Mesendoderm (in vitro differentiated cells): ENCODE measurements at regions not wholly inside any gene's neighbourhood (a gene's known extent, or its start where the extent isn't known, plus 50 kb on each side); places are given as distances from the start of the nearest gene placed in this dataset.
A peak's percentile ranks its signal among the peaks of the same experiment; 100 is the strongest.
"Not testable (repeated sequence)": the region's sequence is repeated elsewhere in the genome, so short reads cannot be mapped to it uniquely, and the experiment has no call there.

Source experiments
- DNase-seq: peaks from one replicate; pipeline ENCODE4 v3.0.0; 2013
- H2AK5ac ChIP-seq: 2 replicates; pipeline ENCODE4 v1.6.1; 2013; ENCODE audit warnings: low read length, inconsistent platforms
- H2BK120ac ChIP-seq: 2 replicates; pipeline ENCODE4 v1.6.1; 2013; ENCODE audit warnings: low read depth, mild to moderate bottlenecking, low read length, moderate library complexity, mixed read lengths
- H2BK15ac ChIP-seq: replicated peaks from 2 replicates; pipeline ENCODE4 v1.6.1; 2013; ENCODE audit warnings: low read depth, mild to moderate bottlenecking, moderate library complexity
- H2BK5ac ChIP-seq: 2 replicates; pipeline ENCODE4 v1.6.1; 2013; ENCODE audit warnings: low read length, inconsistent platforms
- H3K18ac ChIP-seq: 2 replicates; pipeline ENCODE4 v1.6.1; 2013; ENCODE audit warnings: mild to moderate bottlenecking, low read length, mixed read lengths
- H3K23ac ChIP-seq: one replicate; pipeline ENCODE4 v1.6.1; 2013; ENCODE audit warnings: low read length
- H3K27ac ChIP-seq: 2 replicates; pipeline ENCODE4 v1.5.1; 2013; ENCODE audit warnings: low read depth, mild to moderate bottlenecking, inconsistent platforms, low read length, moderate library complexity
- H3K27me3 ChIP-seq: 2 replicates; pipeline ENCODE4 v1.6.1; 2013; ENCODE audit warnings: low read length, control low read depth, mild to moderate bottlenecking, inconsistent platforms; ENCODE audit not compliant: insufficient read depth, poor library complexity
- H3K36me3 ChIP-seq: 2 replicates; pipeline ENCODE4 v1.6.1; 2013; ENCODE audit warnings: low read length, inconsistent platforms; ENCODE audit not compliant: control insufficient read depth, insufficient read depth
- H3K4ac ChIP-seq: one replicate; pipeline ENCODE4 v1.6.1; 2013; ENCODE audit warnings: low read depth, mild to moderate bottlenecking, low read length, moderate library complexity
- H3K4me1 ChIP-seq: 2 replicates; pipeline ENCODE4 v1.6.1; 2013; ENCODE audit warnings: low read depth, low read length, inconsistent platforms; ENCODE audit not compliant: control insufficient read depth
- H3K4me2 ChIP-seq: 2 replicates; pipeline ENCODE4 v1.6.1; 2013; ENCODE audit warnings: low read length
- H3K4me3 ChIP-seq: 2 replicates; pipeline ENCODE4 v1.5.1; 2013; ENCODE audit warnings: mild to moderate bottlenecking, low read length
- H3K56ac ChIP-seq: one replicate; pipeline ENCODE4 v1.6.1; 2013; ENCODE audit warnings: low read length
- H3K79me1 ChIP-seq: 2 replicates; pipeline ENCODE4 v1.6.1; 2013; ENCODE audit warnings: low read length, inconsistent platforms
- H3K79me2 ChIP-seq: 2 replicates; pipeline ENCODE4 v1.6.1; 2013; ENCODE audit warnings: mild to moderate bottlenecking, low read length; ENCODE audit not compliant: control insufficient read depth, insufficient read depth
- H3K9ac ChIP-seq: 2 replicates; pipeline ENCODE4 v1.6.1; 2013; ENCODE audit warnings: low read length, inconsistent platforms
- H4K5ac ChIP-seq: one replicate; pipeline ENCODE4 v1.6.1; 2013; ENCODE audit warnings: low read length
- H4K8ac ChIP-seq: one replicate; pipeline ENCODE4 v1.6.1; 2013; ENCODE audit warnings: low read depth, mild to moderate bottlenecking, control low read depth, low read length, moderate library complexity
- WGBS: extraction: QIAGEN DNeasy Blood & Tissue Kit; methylation state at CpG from one replicate; pipeline ENCODE4 v1.1.7; 2013; ENCODE audit warnings: low lambda C conversion rate, missing lambda C conversion rate; ENCODE audit not compliant: insufficient coverage; ENCODE audit errors: extremely low coverage; 5-methylcytosine and 5-hydroxymethylcytosine counted together

DNA sequence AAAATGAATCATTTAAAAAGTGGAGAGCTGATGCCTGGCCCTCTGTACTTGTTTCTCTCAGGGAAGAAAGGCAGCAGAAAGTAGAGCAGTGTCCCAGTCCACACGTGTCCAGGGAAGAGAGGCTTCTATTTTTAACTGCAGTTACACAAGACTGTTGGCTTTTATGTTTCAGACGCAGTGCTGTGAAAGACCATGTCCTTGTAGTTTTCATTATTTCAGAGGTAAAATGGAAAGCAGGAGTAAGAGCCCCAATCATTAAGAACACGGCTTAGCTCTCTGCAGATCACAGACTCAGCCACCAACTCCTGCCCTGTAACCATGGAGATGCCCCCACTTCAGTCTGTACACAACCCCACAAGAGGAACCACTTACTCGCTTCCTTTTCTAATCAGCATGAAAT, 336.3 kb downstream of the DAD1 start:
- H3K36me3 ChIP-seq, result no peaks in the 10 kb centered on the region
- no peak overlapping the region for H2BK120ac ChIP-seq
- no peak overlapping the region for H3K9ac ChIP-seq
- no peaks in the 10 kb centered on the region for H3K27me3 ChIP-seq
- no peaks in the 10 kb centered on the region for H3K4me1 ChIP-seq
- no peak overlapping the region for H4K8ac ChIP-seq
- H4K5ac ChIP-seq, result no peak overlapping the region
- H2BK15ac ChIP-seq, result no peak overlapping the region
- H3K4me3 ChIP-seq, result no peak overlapping the region
- no peak overlapping the region for H2AK5ac ChIP-seq
- H3K18ac ChIP-seq, result peak overlapping the region; percentile 39
- no peak overlapping the region for H3K4me2 ChIP-seq
- H2BK5ac ChIP-seq, result no peak overlapping the region
- H3K27ac ChIP-seq, result no peak overlapping the region
- no peak overlapping the region for H3K4ac ChIP-seq
- no peak for DNase-seq
- H3K56ac ChIP-seq, result no peak overlapping the region
- no peaks in the 10 kb centered on the region for H3K79me2 ChIP-seq
- no peak overlapping the region for H3K23ac ChIP-seq
- H3K79me1 ChIP-seq, result no peaks in the 10 kb centered on the region
- WGBS, result no CpG with 5 or more reads among the region's 4 CpGs

DNA sequence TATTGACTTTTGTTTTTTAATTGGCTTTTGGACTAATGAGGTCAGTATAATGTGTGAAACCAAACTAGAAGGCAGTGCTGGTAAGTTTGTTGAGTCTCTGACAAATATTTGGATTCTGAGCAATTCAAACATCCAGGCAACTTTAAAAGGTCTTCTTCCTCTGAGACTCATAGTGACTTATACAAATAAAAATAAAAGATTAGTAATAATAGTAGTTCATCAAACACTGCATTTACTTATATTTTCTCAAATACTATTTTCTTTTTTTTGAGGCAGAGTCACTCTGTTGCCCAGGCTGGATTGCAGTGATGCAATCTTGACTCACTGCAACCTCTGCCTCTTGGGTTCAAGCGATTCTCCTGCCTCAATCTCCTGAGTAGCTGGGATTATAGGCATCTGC, 337.9 kb downstream of the DAD1 start:
- Histone ChIP-seq H3K9ac (no peak overlapping the region), H4K8ac (no peak overlapping the region), H4K5ac (no peak overlapping the region), H3K56ac (no peak overlapping the region), H3K4me1 (no peaks in the 10 kb centered on the region), H3K36me3 (no peaks in the 10 kb centered on the region), H3K27me3 (no peaks in the 10 kb centered on the region), H3K4ac (no peak overlapping the region), H3K4me2 (no peak overlapping the region), H3K18ac (no peak overlapping the region), H2BK15ac (no peak overlapping the region), H3K23ac (no peak overlapping the region), H2BK120ac (no peak overlapping the region), H2BK5ac (no peak overlapping the region), H2AK5ac (no peak overlapping the region), H3K79me2 (no peaks in the 10 kb centered on the region), H3K4me3 (no peak overlapping the region), H3K27ac (no peak overlapping the region), H3K79me1 (no peaks in the 10 kb centered on the region)
- no peak for DNase-seq
- WGBS, result no CpG with 5 or more reads among the region's 1 CpG

DNA sequence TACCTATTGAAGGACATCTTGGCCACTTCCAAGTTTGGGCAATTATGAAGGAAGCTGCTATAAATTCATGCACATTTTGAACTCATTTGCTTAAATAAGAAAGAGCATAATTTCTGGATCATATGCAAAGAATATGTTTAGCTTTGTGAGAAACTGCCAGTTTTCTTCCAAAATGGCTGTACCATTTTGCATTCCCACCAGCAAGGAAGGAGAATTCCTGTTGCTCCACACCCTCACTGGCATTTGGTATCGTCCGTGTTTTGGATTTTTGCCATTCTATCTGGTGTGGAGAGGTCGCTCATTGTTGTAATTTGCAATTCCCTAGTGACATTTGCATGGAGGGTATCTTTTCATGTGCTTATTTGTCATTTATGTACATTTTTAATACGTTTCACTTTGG, 339.3 kb downstream of the DAD1 start:
- no peak overlapping the region for H2BK120ac ChIP-seq
- no peaks in the 10 kb centered on the region for H3K27me3 ChIP-seq
- no peak overlapping the region for H4K5ac ChIP-seq
- no peak overlapping the region for H3K4me2 ChIP-seq
- H3K36me3 ChIP-seq, result no peaks in the 10 kb centered on the region
- H2BK15ac ChIP-seq, result no peak overlapping the region
- H3K4ac ChIP-seq, result no peak overlapping the region
- H3K23ac ChIP-seq, result no peak overlapping the region
- H3K79me1 ChIP-seq, result no peaks in the 10 kb centered on the region
- no peak overlapping the region for H3K56ac ChIP-seq
- no peak overlapping the region for H3K27ac ChIP-seq
- no peak overlapping the region for H2BK5ac ChIP-seq
- no peaks in the 10 kb centered on the region for H3K79me2 ChIP-seq
- no peak overlapping the region for H2AK5ac ChIP-seq
- H3K4me1 ChIP-seq, result no peaks in the 10 kb centered on the region
- H4K8ac ChIP-seq, result no peak overlapping the region
- WGBS, result no CpG with 5 or more reads among the region's 4 CpGs
- no peak overlapping the region for H3K18ac ChIP-seq
- H3K4me3 ChIP-seq, result no peak overlapping the region
- no peak for DNase-seq
- H3K9ac ChIP-seq, result no peak overlapping the region

DNA sequence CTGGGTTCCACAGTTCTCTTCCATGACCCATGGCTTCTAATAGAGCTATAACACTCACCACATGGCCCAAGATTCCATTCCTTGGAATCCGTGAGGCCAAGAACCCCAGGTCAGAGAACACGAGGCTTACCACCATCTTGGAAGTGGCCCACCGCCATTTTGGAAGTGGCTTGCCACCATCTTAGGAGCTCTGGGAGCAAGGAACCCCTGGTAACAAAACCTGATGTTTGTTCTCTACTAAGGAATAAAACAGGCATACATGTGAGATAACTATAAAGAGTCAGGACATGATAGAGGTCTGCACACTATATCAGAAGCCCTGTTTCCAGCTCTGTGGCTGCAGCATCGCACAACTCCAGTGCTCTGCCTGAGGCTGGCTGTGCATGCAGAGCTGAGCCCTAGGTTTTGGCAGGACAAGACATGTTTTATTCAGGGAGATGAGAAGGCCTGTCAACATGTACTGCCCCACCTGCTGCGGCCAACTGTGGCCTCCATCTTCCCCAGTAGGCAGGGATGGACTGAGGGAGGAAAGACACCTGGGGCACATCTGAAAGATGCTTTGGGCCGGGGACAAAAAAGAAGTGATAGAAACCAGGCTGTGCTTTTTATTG, 344.9 kb downstream of the DAD1 start:
- Histone ChIP-seq H3K4me1 (no peaks in the 10 kb centered on the region), H3K9ac (no peak overlapping the region), H3K79me1 (no peaks in the 10 kb centered on the region), H2BK5ac (no peak overlapping the region), H3K23ac (no peak overlapping the region), H2BK15ac (no peak overlapping the region), H4K5ac (no peak overlapping the region), H3K4me2 (no peak overlapping the region), H3K27ac (no peak overlapping the region), H3K36me3 (no peaks in the 10 kb centered on the region), H4K8ac (no peak overlapping the region), H2AK5ac (no peak overlapping the region), H3K79me2 (no peaks in the 10 kb centered on the region), H3K18ac (no peak overlapping the region), H3K4me3 (no peak overlapping the region), H3K27me3 (no peaks in the 10 kb centered on the region), H3K56ac (no peak overlapping the region), H2BK120ac (no peak overlapping the region), H3K4ac (no peak overlapping the region)
- WGBS, result no CpG with 5 or more reads among the region's 6 CpGs
- DNase-seq, result no peak

DNA sequence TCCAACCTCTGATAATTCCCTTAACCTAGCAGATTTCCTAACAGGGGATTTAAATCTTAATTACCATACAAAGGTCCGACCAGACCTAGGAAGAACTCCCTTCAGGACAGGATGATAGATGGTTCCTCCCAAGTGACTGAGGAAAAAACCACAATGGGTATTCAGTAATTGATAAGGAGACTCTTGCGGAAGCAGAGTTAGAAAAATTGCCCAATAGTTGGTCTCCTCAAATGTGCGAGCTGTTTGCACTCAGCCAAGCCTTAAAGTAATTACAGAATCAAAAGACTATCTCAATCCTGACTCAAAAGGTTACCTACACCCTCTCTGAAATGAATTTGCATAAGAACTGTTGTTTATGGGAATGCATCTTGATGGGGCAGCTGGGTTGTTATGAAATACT, 350.7 kb downstream of the DAD1 start:
- WGBS, result no CpG with 5 or more reads among the region's 3 CpGs
- H3K27me3 ChIP-seq, result not testable (repeated sequence)

DNA sequence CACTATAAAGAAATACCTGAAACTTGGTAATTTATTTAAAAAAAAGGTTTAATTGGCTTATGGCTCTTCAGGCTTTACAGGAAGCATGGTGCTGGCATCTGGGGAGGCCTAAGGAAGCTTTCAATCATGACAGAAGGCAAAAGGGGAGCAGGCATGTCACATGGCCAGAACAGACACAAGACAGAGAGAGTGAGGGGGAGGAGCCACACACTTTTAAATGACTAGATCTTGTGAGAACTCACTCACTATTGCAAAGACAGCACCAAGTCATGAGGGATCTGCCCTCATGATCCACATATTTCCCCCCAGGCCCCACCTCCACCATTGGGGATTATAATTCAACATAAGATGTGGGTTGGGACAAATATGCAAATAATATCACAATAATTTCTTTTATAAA, 355.6 kb downstream of the DAD1 start:
- no peak overlapping the region for H2BK5ac ChIP-seq

More for the DNA sequence above, 350.7 kb downstream of the DAD1 start:
- not testable (repeated sequence) for H3K79me1 ChIP-seq, H3K18ac ChIP-seq, H3K9ac ChIP-seq, H2BK15ac ChIP-seq, H3K4me1 ChIP-seq, H3K4me3 ChIP-seq, H2BK5ac ChIP-seq, H3K4me2 ChIP-seq, H3K79me2 ChIP-seq, H2AK5ac ChIP-seq, H2BK120ac ChIP-seq, H3K56ac ChIP-seq, H4K8ac ChIP-seq, H3K23ac ChIP-seq, H3K4ac ChIP-seq, H4K5ac ChIP-seq, H3K36me3 ChIP-seq
- H3K27ac ChIP-seq, result peak overlapping the region; percentile 11
- DNase-seq, result peak; percentile 37

More for the DNA sequence above, 355.6 kb downstream of the DAD1 start:
- no peak overlapping the region for H3K18ac ChIP-seq
- no peak overlapping the region for H4K5ac ChIP-seq
- H3K4me2 ChIP-seq, result no peak overlapping the region
- no peak overlapping the region for H3K4ac ChIP-seq
- H3K27ac ChIP-seq, result no peak overlapping the region
- no peak overlapping the region for H2BK15ac ChIP-seq
- H3K56ac ChIP-seq, result no peak overlapping the region
- H4K8ac ChIP-seq, result no peak overlapping the region
- no peaks in the 10 kb centered on the region for H3K79me1 ChIP-seq
- H2BK120ac ChIP-seq, result no peak overlapping the region
- no peak overlapping the region for H3K9ac ChIP-seq
- H3K4me3 ChIP-seq, result no peak overlapping the region
- H3K36me3 ChIP-seq, result no peaks in the 10 kb centered on the region
- H3K27me3 ChIP-seq, result no peaks in the 10 kb centered on the region
- H3K4me1 ChIP-seq, result no peaks in the 10 kb centered on the region
- no peak overlapping the region for H2AK5ac ChIP-seq
- DNase-seq, result no peak
- H3K23ac ChIP-seq, result no peak overlapping the region
- H3K79me2 ChIP-seq, result no peaks in the 10 kb centered on the region
